ENCODE measurements at regions not wholly inside any gene's neighbourhood (a gene's known extent, or its start where the extent isn't known, plus 50 kb on each side); places are given as distances from the start of the nearest gene placed in this dataset.

DNA sequence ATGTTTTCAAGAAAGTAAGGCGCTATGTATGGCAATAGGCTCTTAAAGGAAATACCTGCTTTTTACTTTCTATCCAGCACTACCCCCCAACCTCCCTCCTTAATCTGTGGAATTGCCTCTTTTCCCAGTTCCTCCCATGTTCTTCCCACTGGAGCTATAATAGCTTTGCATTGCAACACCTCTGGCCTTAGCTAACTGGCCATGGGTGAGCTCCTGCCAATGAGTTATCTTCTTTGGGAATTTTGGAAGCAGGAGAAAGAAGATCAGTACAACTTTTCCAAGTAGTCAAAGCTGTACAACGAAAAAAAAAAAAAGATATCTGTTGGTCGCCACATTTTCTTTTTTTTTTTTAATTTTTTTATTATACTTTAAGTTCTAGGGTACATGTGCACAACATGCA lies 398.0 kb downstream of the NPIPA8 start:
- Histone ChIP-seq H3K9me3 (ENCODE audit: control insufficient read depth in 5 of 5, low read length in 5 of 5) (no peaks in the 10 kb centered on the region), H3K36me3 (ENCODE audit: control insufficient read depth in 5 of 5, insufficient read depth in 5 of 5, low read length in 5 of 5) (no peaks in the 10 kb centered on the region), H3K27me3 (ENCODE audit: control insufficient read depth in 5 of 5, insufficient read depth in 4 of 5, low read length in 5 of 5) (no peaks in the 10 kb centered on the region), H3K27ac (ENCODE audit: low read depth, low read length) (no peak overlapping the region), H3K9ac (ENCODE audit: low read length in 5 of 5) (no peak overlapping the region), H3K4me3 (ENCODE audit: low read depth in 1 of 5, low read length in 5 of 5) (no peak overlapping the region), H3K4me1 (ENCODE audit: control insufficient read depth in 5 of 5, insufficient read depth in 5 of 5, low read length in 5 of 5) (peaks cover 1 to 27% (median 22%) of the 10 kb centered on the region in 5 donors)

GRCh38 chr16:17936766-17937402 lies 399.7 kb downstream of the NPIPA8 start:
- H3K36me3 ChIP-seq (ENCODE audit: control insufficient read depth in 5 of 5, insufficient read depth in 5 of 5, low read length in 5 of 5) = no peaks in the 10 kb centered on the region
- peaks cover 1 to 27% (median 22%) of the 10 kb centered on the region in 5 donors for H3K4me1 ChIP-seq (ENCODE audit: control insufficient read depth in 5 of 5, insufficient read depth in 5 of 5, low read length in 5 of 5)
- no peak overlapping the region for H3K27ac ChIP-seq (ENCODE audit: low read depth, low read length)
- no peaks in the 10 kb centered on the region for H3K9me3 ChIP-seq (ENCODE audit: control insufficient read depth in 5 of 5, low read length in 5 of 5)
- H3K4me3 ChIP-seq (ENCODE audit: low read depth in 1 of 5, low read length in 5 of 5) = no peak overlapping the region
- no peak overlapping the region for H3K9ac ChIP-seq (ENCODE audit: low read length in 5 of 5)
- H3K27me3 ChIP-seq (ENCODE audit: control insufficient read depth in 5 of 5, insufficient read depth in 4 of 5, low read length in 5 of 5) = peaks cover 0 to 2% (median 0%) of the 10 kb centered on the region in 5 donors

- Histone ChIP-seq H3K4me1 (ENCODE audit: control insufficient read depth in 5 of 5, insufficient read depth in 5 of 5, low read length in 5 of 5) (no peaks in the 10 kb centered on the region), H3K27me3 (ENCODE audit: control insufficient read depth in 5 of 5, insufficient read depth in 4 of 5, low read length in 5 of 5) (peaks cover 0 to 4% (median 0%) of the 10 kb centered on the region in 5 donors), H3K27ac (ENCODE audit: low read depth, low read length) (no peak overlapping the region), H3K4me3 (ENCODE audit: low read depth in 1 of 5, low read length in 5 of 5) (no peak overlapping the region), H3K36me3 (ENCODE audit: control insufficient read depth in 5 of 5, insufficient read depth in 5 of 5, low read length in 5 of 5) (no peaks in the 10 kb centered on the region), H3K9me3 (ENCODE audit: control insufficient read depth in 5 of 5, low read length in 5 of 5) (peaks cover 0 to under 1% (median 0%) of the 10 kb centered on the region in 5 donors), H3K9ac (ENCODE audit: low read length in 5 of 5) (no peak overlapping the region)
Measured at GRCh38 chr16:17930280-17930679, 406.3 kb downstream of the NPIPA8 start.

- H3K27ac ChIP-seq (ENCODE audit: low read depth, low read length) = no peak overlapping the region
- H3K27me3 ChIP-seq (ENCODE audit: control insufficient read depth in 5 of 5, insufficient read depth in 4 of 5, low read length in 5 of 5) = peaks cover 0 to 2% (median 0%) of the 10 kb centered on the region in 5 donors
- H3K9ac ChIP-seq (ENCODE audit: low read length in 5 of 5) = no peak overlapping the region
- H3K36me3 ChIP-seq (ENCODE audit: control insufficient read depth in 5 of 5, insufficient read depth in 5 of 5, low read length in 5 of 5) = no peaks in the 10 kb centered on the region
- peaks cover 0 to 7% (median 3%) of the 10 kb centered on the region in 5 donors for H3K9me3 ChIP-seq (ENCODE audit: control insufficient read depth in 5 of 5, low read length in 5 of 5)
- no peaks in the 10 kb centered on the region for H3K4me1 ChIP-seq (ENCODE audit: control insufficient read depth in 5 of 5, insufficient read depth in 5 of 5, low read length in 5 of 5)
- no peak overlapping the region for H3K4me3 ChIP-seq (ENCODE audit: low read depth in 1 of 5, low read length in 5 of 5)
Measured at GRCh38 chr16:17926866-17927399, 409.6 kb downstream of the NPIPA8 start.

DNA sequence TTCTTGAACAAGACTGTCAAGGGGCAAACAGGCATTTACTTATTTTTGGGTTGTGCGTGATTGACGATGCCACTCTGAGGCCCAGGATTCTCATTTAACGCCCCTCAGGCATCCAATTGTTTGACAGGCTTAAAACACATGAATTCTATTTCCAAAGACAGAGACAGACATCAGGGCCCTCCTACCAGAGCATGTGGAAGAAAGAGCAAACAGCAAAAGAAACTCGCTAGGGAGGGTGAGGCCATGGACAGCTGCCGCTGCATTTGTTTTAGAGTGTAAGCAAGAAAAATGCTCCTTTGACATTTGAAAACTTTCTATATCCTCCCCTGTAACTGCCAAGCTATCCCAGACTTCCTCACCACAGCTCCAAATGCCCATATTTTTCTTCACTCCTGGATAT lies 410.1 kb downstream of the NPIPA8 start:
- peaks cover 0 to 2% (median 0%) of the 10 kb centered on the region in 5 donors for H3K27me3 ChIP-seq (ENCODE audit: control insufficient read depth in 5 of 5, insufficient read depth in 4 of 5, low read length in 5 of 5)
- H3K4me3 ChIP-seq (ENCODE audit: low read depth in 1 of 5, low read length in 5 of 5) = no peak overlapping the region
- no peaks in the 10 kb centered on the region for H3K36me3 ChIP-seq (ENCODE audit: control insufficient read depth in 5 of 5, insufficient read depth in 5 of 5, low read length in 5 of 5)
- no peak overlapping the region for H3K27ac ChIP-seq (ENCODE audit: low read depth, low read length)
- no peak overlapping the region for H3K9ac ChIP-seq (ENCODE audit: low read length in 5 of 5)
- H3K9me3 ChIP-seq (ENCODE audit: control insufficient read depth in 5 of 5, low read length in 5 of 5) = peaks cover 0 to 7% (median 3%) of the 10 kb centered on the region in 5 donors
- H3K4me1 ChIP-seq (ENCODE audit: control insufficient read depth in 5 of 5, insufficient read depth in 5 of 5, low read length in 5 of 5) = no peaks in the 10 kb centered on the region

- peaks cover 0 to 7% (median 3%) of the 10 kb centered on the region in 5 donors for H3K9me3 ChIP-seq (ENCODE audit: control insufficient read depth in 5 of 5, low read length in 5 of 5)
- no peak overlapping the region for H3K4me3 ChIP-seq (ENCODE audit: low read depth in 1 of 5, low read length in 5 of 5)
- peaks cover 0 to 2% (median 0%) of the 10 kb centered on the region in 5 donors for H3K27me3 ChIP-seq (ENCODE audit: control insufficient read depth in 5 of 5, insufficient read depth in 4 of 5, low read length in 5 of 5)
- no peaks in the 10 kb centered on the region for H3K36me3 ChIP-seq (ENCODE audit: control insufficient read depth in 5 of 5, insufficient read depth in 5 of 5, low read length in 5 of 5)
- H3K9ac ChIP-seq (ENCODE audit: low read length in 5 of 5) = no peak overlapping the region
- no peaks in the 10 kb centered on the region for H3K4me1 ChIP-seq (ENCODE audit: control insufficient read depth in 5 of 5, insufficient read depth in 5 of 5, low read length in 5 of 5)
- H3K27ac ChIP-seq (ENCODE audit: low read depth, low read length) = no peak overlapping the region
Measured at GRCh38 chr16:17925761-17926160, 410.8 kb downstream of the NPIPA8 start.

DNA sequence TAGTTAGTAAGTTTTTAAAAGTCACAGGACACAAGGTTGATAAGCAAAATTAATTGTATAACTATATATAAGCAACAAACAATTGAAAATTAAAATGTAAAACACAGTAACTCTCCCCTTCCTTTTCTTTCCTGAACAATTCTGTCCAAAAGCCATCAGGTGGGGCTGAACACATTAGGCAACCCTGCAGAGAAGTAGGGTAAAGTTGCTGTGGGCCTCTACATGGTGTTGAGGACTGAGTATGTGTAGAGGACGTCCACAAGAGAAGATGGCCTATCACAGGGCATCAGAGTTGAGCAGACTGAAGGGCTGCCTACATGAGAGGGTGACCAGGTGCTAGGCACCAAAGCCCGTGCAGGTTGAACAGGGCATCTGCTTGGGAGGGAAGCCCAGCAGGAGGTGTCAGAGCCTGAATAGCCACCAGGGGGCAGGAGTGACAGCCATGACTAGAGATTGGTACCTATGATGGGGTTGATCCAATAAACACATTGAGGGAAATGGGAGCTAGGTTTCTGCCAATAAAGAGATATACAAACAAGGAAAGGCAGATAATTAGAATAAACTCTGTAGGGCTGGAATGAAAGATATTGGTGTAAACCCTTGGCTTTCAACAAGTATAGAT lies 415.1 kb downstream of the NPIPA8 start:
- no peak overlapping the region for H3K9ac ChIP-seq (ENCODE audit: low read length in 5 of 5)
- H3K4me3 ChIP-seq (ENCODE audit: low read depth in 1 of 5, low read length in 5 of 5) = no peak overlapping the region
- H3K27ac ChIP-seq (ENCODE audit: low read depth, low read length) = no peak overlapping the region
- peaks cover 0 to 2% (median 0%) of the 10 kb centered on the region in 5 donors for H3K27me3 ChIP-seq (ENCODE audit: control insufficient read depth in 5 of 5, insufficient read depth in 4 of 5, low read length in 5 of 5)
- H3K4me1 ChIP-seq (ENCODE audit: control insufficient read depth in 5 of 5, insufficient read depth in 5 of 5, low read length in 5 of 5) = no peaks in the 10 kb centered on the region
- H3K36me3 ChIP-seq (ENCODE audit: control insufficient read depth in 5 of 5, insufficient read depth in 5 of 5, low read length in 5 of 5) = no peaks in the 10 kb centered on the region
- H3K9me3 ChIP-seq (ENCODE audit: control insufficient read depth in 5 of 5, low read length in 5 of 5) = peaks cover 0 to 14% (median 8%) of the 10 kb centered on the region in 5 donors

DNA sequence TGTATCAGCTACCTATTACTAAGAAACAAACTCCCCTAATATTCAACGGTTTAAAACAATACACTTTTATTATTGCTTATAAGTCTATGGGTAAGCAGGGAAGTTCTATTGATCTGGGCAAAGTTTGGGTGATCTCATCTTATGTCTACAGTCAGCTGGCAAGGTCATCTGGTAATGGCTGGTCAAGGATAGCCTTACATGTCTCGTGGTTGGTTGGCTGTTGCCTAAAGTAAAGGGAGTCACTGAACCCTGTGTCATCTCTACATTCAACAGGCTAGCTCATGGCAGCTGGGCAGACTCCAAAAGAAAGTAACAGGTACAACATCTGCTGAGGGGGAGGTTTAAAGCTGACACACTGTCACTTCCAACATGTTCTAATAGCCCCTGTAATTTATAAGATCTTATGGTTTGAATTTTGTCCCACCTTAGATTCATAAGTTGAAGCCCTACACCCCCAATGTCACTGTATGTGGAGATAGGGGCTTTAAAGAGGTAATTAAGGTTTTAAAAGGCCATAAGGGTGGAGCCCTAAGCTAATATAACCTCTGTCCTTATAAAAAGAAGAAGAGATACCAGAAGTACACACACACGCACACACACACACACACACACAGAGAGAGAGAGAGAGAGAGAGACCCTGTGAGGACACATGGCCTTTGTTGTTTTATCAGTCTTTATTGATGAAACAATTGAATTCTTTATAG lies 419.1 kb downstream of the NPIPA8 start:
- H3K27me3 ChIP-seq (ENCODE audit: control insufficient read depth in 5 of 5, insufficient read depth in 4 of 5, low read length in 5 of 5) = no peaks in the 10 kb centered on the region
- peaks cover 0 to 19% (median 12%) of the 10 kb centered on the region in 5 donors for H3K9me3 ChIP-seq (ENCODE audit: control insufficient read depth in 5 of 5, low read length in 5 of 5)
- H3K36me3 ChIP-seq (ENCODE audit: control insufficient read depth in 5 of 5, insufficient read depth in 5 of 5, low read length in 5 of 5) = no peaks in the 10 kb centered on the region
- H3K4me3 ChIP-seq (ENCODE audit: low read depth in 1 of 5, low read length in 5 of 5) = no peak overlapping the region
- no peaks in the 10 kb centered on the region for H3K4me1 ChIP-seq (ENCODE audit: control insufficient read depth in 5 of 5, insufficient read depth in 5 of 5, low read length in 5 of 5)
- no peak overlapping the region for H3K27ac ChIP-seq (ENCODE audit: low read depth, low read length)
- H3K9ac ChIP-seq (ENCODE audit: low read length in 5 of 5) = no peak overlapping the region

DNA sequence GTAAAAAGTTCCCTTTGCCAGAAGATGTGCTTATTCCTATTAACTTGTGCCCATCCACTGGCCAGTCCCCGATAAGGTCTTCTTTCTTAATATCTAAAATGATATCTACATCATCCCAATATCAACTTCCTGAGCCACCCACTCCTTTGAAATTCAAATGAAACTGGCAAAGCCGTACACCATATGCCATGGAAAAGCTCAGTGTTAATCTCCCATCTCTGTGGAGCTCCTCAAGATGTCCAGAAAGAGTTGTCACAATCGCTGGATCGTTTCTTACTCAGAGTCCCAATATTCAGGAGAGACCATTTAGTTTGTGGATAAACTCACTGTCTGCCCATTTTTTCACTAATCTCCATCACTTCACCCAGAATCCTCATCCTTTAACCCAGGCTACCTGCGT lies 420.7 kb downstream of the NPIPA8 start:
- no peaks in the 10 kb centered on the region for H3K4me1 ChIP-seq (ENCODE audit: control insufficient read depth in 5 of 5, insufficient read depth in 5 of 5, low read length in 5 of 5)
- no peak overlapping the region for H3K4me3 ChIP-seq (ENCODE audit: low read depth in 1 of 5, low read length in 5 of 5)
- H3K36me3 ChIP-seq (ENCODE audit: control insufficient read depth in 5 of 5, insufficient read depth in 5 of 5, low read length in 5 of 5) = no peaks in the 10 kb centered on the region

GRCh38 chr16:17914168-17914567 lies 422.4 kb downstream of the NPIPA8 start:
- Histone ChIP-seq H3K9ac (ENCODE audit: low read length in 5 of 5) (no peak overlapping the region), H3K36me3 (ENCODE audit: control insufficient read depth in 5 of 5, insufficient read depth in 5 of 5, low read length in 5 of 5) (no peaks in the 10 kb centered on the region), H3K27ac (ENCODE audit: low read depth, low read length) (no peak overlapping the region), H3K27me3 (ENCODE audit: control insufficient read depth in 5 of 5, insufficient read depth in 4 of 5, low read length in 5 of 5) (no peaks in the 10 kb centered on the region), H3K4me3 (ENCODE audit: low read depth in 1 of 5, low read length in 5 of 5) (no peak overlapping the region), H3K9me3 (ENCODE audit: control insufficient read depth in 5 of 5, low read length in 5 of 5) (peaks cover 0 to 19% (median 10%) of the 10 kb centered on the region in 5 donors), H3K4me1 (ENCODE audit: control insufficient read depth in 5 of 5, insufficient read depth in 5 of 5, low read length in 5 of 5) (no peaks in the 10 kb centered on the region)

More for the DNA sequence above, 420.7 kb downstream of the NPIPA8 start:
- Histone ChIP-seq H3K9ac (ENCODE audit: low read length in 5 of 5) (no peak overlapping the region), H3K9me3 (ENCODE audit: control insufficient read depth in 5 of 5, low read length in 5 of 5) (peaks cover 0 to 19% (median 10%) of the 10 kb centered on the region in 5 donors), H3K27me3 (ENCODE audit: control insufficient read depth in 5 of 5, insufficient read depth in 4 of 5, low read length in 5 of 5) (no peaks in the 10 kb centered on the region), H3K27ac (ENCODE audit: low read depth, low read length) (no peak overlapping the region)
